ENCODE measurements at regions not wholly inside any gene's neighbourhood (a gene's known extent, or its start where the extent isn't known, plus 50 kb on each side); places are given as distances from the start of the nearest gene placed in this dataset.
"Not testable (repeated sequence)": the region's sequence is repeated elsewhere in the genome, so short reads cannot be mapped to it uniquely, and the experiment has no call there.

DNA sequence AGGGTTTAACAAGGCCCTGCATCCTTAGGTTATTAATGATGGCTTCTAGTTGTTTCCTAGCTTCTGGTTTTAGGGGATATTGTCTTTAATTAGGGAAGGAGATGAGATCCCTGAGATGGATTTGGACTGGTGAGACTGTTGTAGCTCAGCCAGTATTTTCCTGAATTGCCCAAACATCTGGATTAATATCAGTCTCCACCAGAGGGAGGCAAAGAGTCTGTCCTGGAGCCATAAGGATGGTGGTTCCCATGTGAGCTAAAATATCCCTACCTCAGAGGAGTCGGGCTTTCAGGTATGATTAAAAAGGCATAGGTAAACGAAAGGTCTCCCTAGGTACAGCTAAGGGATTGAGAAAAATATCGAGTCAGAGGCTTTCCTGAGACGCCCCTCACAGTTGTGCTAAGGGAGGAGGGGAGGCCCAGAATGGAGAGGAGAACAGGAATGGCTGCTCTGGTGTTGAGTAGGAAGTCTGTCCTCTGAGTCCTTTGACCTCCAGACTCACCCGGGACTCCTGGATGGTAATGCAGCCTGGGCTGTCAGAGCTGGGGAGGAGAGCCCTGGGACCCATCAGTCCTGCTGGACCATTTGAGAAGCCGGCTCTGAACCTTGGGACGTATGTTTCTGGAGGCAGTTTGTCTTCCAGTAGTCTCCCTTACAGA, 130.3 kb upstream of the PLGLB1 start:
- TF ChIP-seq POLR2A (IDR thresholded peaks at IDR 0.05; ENCODE audit: insufficient read depth in 1 of 2, low read depth in 2 of 2, low read length in 2 of 2); CREB1 (IDR thresholded peaks at IDR 0.05); CREB1 (CRISPR knock-in tag; IDR thresholded peaks at IDR 0.05); SP1 (IDR thresholded peaks at IDR 0.05); SP1 (CRISPR knock-in tag; IDR thresholded peaks at IDR 0.05); GTF2F1 (IDR thresholded peaks at IDR 0.05; ENCODE audit: low read length); FOXP1 (IDR thresholded peaks at IDR 0.05); FOXP1 (CRISPR knock-in tag; IDR thresholded peaks at IDR 0.05); EP300 (IDR thresholded peaks at IDR 0.05; ENCODE audit: low read depth in 2 of 2, low read length in 2 of 2); EP300 (CRISPR knock-in tag; IDR thresholded peaks at IDR 0.05; ENCODE audit: borderline replicate concordance); ZZZ3 (CRISPR knock-in tag; IDR thresholded peaks at IDR 0.05; ENCODE audit: borderline replicate concordance); POLR2AphosphoS5 (IDR thresholded peaks at IDR 0.05; ENCODE audit: low read depth, low read length); EZH2 (conservative IDR thresholded peaks at IDR 0.05; ENCODE audit: low read depth, low read length); TP53 (CRISPR knock-in tag; conservative IDR thresholded peaks at IDR 0.05); ZNF75D (CRISPR knock-in tag; IDR thresholded peaks at IDR 0.05; ENCODE audit: borderline replicate concordance); ZNF563 (CRISPR knock-in tag; IDR thresholded peaks at IDR 0.05): not testable (repeated sequence)
- TF ChIP-seq, protein P1, sequence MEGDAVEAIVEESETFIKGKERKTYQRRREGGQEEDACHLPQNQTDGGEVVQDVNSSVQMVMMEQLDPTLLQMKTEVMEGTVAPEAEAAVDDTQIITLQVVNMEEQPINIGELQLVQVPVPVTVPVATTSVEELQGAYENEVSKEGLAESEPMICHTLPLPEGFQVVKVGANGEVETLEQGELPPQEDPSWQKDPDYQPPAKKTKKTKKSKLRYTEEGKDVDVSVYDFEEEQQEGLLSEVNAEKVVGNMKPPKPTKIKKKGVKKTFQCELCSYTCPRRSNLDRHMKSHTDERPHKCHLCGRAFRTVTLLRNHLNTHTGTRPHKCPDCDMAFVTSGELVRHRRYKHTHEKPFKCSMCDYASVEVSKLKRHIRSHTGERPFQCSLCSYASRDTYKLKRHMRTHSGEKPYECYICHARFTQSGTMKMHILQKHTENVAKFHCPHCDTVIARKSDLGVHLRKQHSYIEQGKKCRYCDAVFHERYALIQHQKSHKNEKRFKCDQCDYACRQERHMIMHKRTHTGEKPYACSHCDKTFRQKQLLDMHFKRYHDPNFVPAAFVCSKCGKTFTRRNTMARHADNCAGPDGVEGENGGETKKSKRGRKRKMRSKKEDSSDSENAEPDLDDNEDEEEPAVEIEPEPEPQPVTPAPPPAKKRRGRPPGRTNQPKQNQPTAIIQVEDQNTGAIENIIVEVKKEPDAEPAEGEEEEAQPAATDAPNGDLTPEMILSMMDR (CRISPR knock-in tag; IDR thresholded peaks at IDR 0.05) = not testable (repeated sequence)
